ENCODE measurements at regions not wholly inside any gene's neighbourhood (a gene's known extent, or its start where the extent isn't known, plus 50 kb on each side); places are given as distances from the start of the nearest gene placed in this dataset.

DNA sequence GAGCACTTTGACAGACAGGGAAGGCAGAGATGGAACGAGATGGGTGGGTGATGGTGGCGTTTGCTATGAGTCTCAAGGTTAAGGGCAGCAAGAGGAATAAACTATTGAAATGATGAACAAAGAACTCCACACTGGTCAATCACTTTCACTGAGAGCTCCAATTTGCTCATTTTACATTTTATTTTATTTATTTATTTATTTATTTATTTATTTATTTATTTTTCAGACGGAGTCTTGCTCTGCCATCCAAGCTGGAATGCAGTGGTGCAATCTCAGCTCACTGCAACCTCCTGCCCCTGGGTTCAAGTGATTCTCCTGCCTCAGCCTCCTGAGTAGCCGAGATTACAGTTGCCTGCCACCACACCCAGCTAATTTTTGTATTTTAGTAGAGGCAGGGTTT is 669.1 kb downstream of the HS3ST4 start:
- intact Hi-C loops (cut with micrococcal nuclease; ENCODE audit: unreplicated experiment) = no loop called here
- no TSS peak for BruUV-seq (replicated peaks)
- CTCF ChIA-PET (ENCODE audit: unreplicated experiment) = no interaction called here

GRCh38 chr16:26363581-26363980 is 671.8 kb downstream of the HS3ST4 start:
- Histone ChIP-seq H4K20me1 (ENCODE audit: insufficient read depth, low read length) (no peaks in the 10 kb centered on the region), H3K36me3 (ENCODE audit: insufficient read depth, low read length) (no peaks in the 10 kb centered on the region), H3K4me1 (ENCODE audit: insufficient read depth, low read length, poor library complexity, severe bottlenecking) (no peaks in the 10 kb centered on the region), H3K9me2 (ENCODE audit: insufficient read depth, low read length) (no peaks in the 10 kb centered on the region), H3K79me2 (ENCODE audit: insufficient read depth, low read depth, low read length) (no peaks in the 10 kb centered on the region), H3K27ac (ENCODE audit: low read depth, low read length, poor library complexity, severe bottlenecking) (no peak overlapping the region), H2AFZ (ENCODE audit: low read length) (no peak overlapping the region), H3K9me3 (ENCODE audit: low read length) (no peaks in the 10 kb centered on the region), H3K4me2 (ENCODE audit: low read length) (no peak overlapping the region), H3K4me3 (ENCODE audit: low read depth, low read length, poor library complexity, severe bottlenecking) (no peak overlapping the region)
- ChIA-PET POLR2A (no interaction called here), CTCF (ENCODE audit: unreplicated experiment) (no interaction called here)
- DNase-seq (ENCODE audit: low spot score) = no peak
- BruUV-seq (replicated peaks) = no TSS peak
- intact Hi-C loops (cut with micrococcal nuclease; ENCODE audit: unreplicated experiment) = no loop called here
- TF ChIP-seq EZH2phosphoT487 (IDR thresholded peaks at IDR 0.05; ENCODE audit: borderline replicate concordance, low read depth, low read length) (no peak), CTCF (conservative IDR thresholded peaks at IDR 0.05; ENCODE audit: low read length) (no peak)

More for the DNA sequence above, 669.1 kb downstream of the HS3ST4 start:
- Histone ChIP-seq H4K20me1 (ENCODE audit: insufficient read depth, low read length) (no peaks in the 10 kb centered on the region), H3K27ac (ENCODE audit: low read depth, low read length, poor library complexity, severe bottlenecking) (no peak overlapping the region), H2AFZ (ENCODE audit: low read length) (no peak overlapping the region), H3K4me2 (ENCODE audit: low read length) (no peak overlapping the region), H3K36me3 (ENCODE audit: insufficient read depth, low read length) (no peaks in the 10 kb centered on the region), H3K9me2 (ENCODE audit: insufficient read depth, low read length) (no peaks in the 10 kb centered on the region), H3K79me2 (ENCODE audit: insufficient read depth, low read depth, low read length) (no peaks in the 10 kb centered on the region), H3K9me3 (ENCODE audit: low read length) (no peaks in the 10 kb centered on the region), H3K4me1 (ENCODE audit: insufficient read depth, low read length, poor library complexity, severe bottlenecking) (no peaks in the 10 kb centered on the region), H3K4me3 (ENCODE audit: low read depth, low read length, poor library complexity, severe bottlenecking) (no peak overlapping the region)
- TF ChIP-seq CTCF (conservative IDR thresholded peaks at IDR 0.05; ENCODE audit: low read length) = no peak
- POLR2A ChIA-PET = no interaction called here
- DNase-seq (ENCODE audit: low spot score) = no peak

GRCh38 chr16:26365161-26365940 is 673.6 kb downstream of the HS3ST4 start:
- Histone ChIP-seq H3K4me3 (ENCODE audit: low read depth, low read length, poor library complexity, severe bottlenecking) (no peak overlapping the region), H3K79me2 (ENCODE audit: insufficient read depth, low read depth, low read length) (no peaks in the 10 kb centered on the region), H4K20me1 (ENCODE audit: insufficient read depth, low read length) (no peaks in the 10 kb centered on the region), H3K36me3 (ENCODE audit: insufficient read depth, low read length) (no peaks in the 10 kb centered on the region), H2AFZ (ENCODE audit: low read length) (no peak overlapping the region), H3K4me2 (ENCODE audit: low read length) (no peak overlapping the region), H3K9me2 (ENCODE audit: insufficient read depth, low read length) (no peaks in the 10 kb centered on the region), H3K4me1 (ENCODE audit: insufficient read depth, low read length, poor library complexity, severe bottlenecking) (no peaks in the 10 kb centered on the region), H3K27ac (ENCODE audit: low read depth, low read length, poor library complexity, severe bottlenecking) (no peak overlapping the region), H3K9me3 (ENCODE audit: low read length) (no peaks in the 10 kb centered on the region)
- POLR2A ChIA-PET = interaction anchor here (0.7 kb wide), 1 partner anchor 1430 kb away, joined by 6 read pairs; no protein-coding TSS in a partner anchor
- no TSS peak for BruUV-seq (replicated peaks)
- intact Hi-C loops (cut with micrococcal nuclease; ENCODE audit: unreplicated experiment) = no loop called here
- CTCF ChIA-PET (ENCODE audit: unreplicated experiment) = no interaction called here
- DNase-seq (ENCODE audit: low spot score) = no peak
- TF ChIP-seq CTCF (conservative IDR thresholded peaks at IDR 0.05; ENCODE audit: low read length) = no peak
- TF ChIP-seq EZH2phosphoT487 (IDR thresholded peaks at IDR 0.05; ENCODE audit: borderline replicate concordance, low read depth, low read length) = no peak
